ENCODE measurements at regions not wholly inside any gene's neighbourhood (a gene's known extent, or its start where the extent isn't known, plus 50 kb on each side); places are given as distances from the start of the nearest gene placed in this dataset.
"Not testable (repeated sequence)": the region's sequence is repeated elsewhere in the genome, so short reads cannot be mapped to it uniquely, and the experiment has no call there.

- H3K9me2 ChIP-seq (replicated peaks; ENCODE audit: insufficient read depth, low read length): no peaks in the 10 kb centered on the region
- no peak overlapping the region for H2AFZ ChIP-seq (ENCODE audit: low read length)
- no peak for DNase-seq
- no peak overlapping the region for H3K27ac ChIP-seq (ENCODE audit: low read length)
- H3K9me3 ChIP-seq (replicated peaks; ENCODE audit: insufficient read depth, low read length): no peaks in the 10 kb centered on the region
- no peaks in the 10 kb centered on the region for H3K79me2 ChIP-seq (ENCODE audit: low read length)
- TF ChIP-seq, protein P1, sequence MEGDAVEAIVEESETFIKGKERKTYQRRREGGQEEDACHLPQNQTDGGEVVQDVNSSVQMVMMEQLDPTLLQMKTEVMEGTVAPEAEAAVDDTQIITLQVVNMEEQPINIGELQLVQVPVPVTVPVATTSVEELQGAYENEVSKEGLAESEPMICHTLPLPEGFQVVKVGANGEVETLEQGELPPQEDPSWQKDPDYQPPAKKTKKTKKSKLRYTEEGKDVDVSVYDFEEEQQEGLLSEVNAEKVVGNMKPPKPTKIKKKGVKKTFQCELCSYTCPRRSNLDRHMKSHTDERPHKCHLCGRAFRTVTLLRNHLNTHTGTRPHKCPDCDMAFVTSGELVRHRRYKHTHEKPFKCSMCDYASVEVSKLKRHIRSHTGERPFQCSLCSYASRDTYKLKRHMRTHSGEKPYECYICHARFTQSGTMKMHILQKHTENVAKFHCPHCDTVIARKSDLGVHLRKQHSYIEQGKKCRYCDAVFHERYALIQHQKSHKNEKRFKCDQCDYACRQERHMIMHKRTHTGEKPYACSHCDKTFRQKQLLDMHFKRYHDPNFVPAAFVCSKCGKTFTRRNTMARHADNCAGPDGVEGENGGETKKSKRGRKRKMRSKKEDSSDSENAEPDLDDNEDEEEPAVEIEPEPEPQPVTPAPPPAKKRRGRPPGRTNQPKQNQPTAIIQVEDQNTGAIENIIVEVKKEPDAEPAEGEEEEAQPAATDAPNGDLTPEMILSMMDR (IDR thresholded peaks at IDR 0.05; ENCODE audit: low read length): no peak
- TF ChIP-seq EZH2phosphoT487 (IDR thresholded peaks at IDR 0.05; ENCODE audit: low read length): no peak
- TF ChIP-seq EZH2 (optimal IDR thresholded peaks at IDR 0.05; ENCODE audit: low read depth, low read length): no peak
- H3K27me3 ChIP-seq (replicated peaks; ENCODE audit: insufficient read depth, low read length): no peaks in the 10 kb centered on the region
- H4K20me1 ChIP-seq (ENCODE audit: insufficient read depth, low read length): no peaks in the 10 kb centered on the region
- no peak overlapping the region for H3K4me2 ChIP-seq (ENCODE audit: low read depth, low read length)
- H3K4me3 ChIP-seq (ENCODE audit: low read length): no peak overlapping the region
- no peaks in the 10 kb centered on the region for H3K4me1 ChIP-seq (ENCODE audit: low read length)
- H3K36me3 ChIP-seq (replicated peaks; ENCODE audit: insufficient read depth, low read length): no peaks in the 10 kb centered on the region
- H3K9ac ChIP-seq (ENCODE audit: low read length): no peak overlapping the region
- no peaks in the 10 kb centered on the region for H3F3A ChIP-seq (ENCODE audit: insufficient read depth, low read length)
Measured at GRCh38 chr7:54292171-54292925, 249.8 kb upstream of the VSTM2A start.

DNA sequence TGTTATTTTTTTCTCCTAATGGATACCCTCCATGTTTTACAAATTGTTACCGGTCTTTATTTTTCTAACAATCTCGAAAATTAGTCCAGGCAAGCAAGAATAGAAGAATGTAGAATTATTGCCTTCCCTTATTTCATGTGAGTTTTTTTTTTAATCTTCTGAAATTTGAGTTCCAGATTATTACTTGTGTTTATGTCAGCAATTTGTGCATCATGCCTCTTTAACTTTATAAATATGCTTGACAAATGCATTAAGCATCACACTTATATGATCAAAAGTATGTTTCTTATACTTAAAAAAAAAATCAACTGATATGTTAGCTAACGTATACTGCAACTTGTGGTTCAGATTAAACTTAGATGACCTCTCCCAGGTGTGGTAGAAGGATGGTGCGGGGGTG is 242.7 kb upstream of the VSTM2A start:
- TF ChIP-seq EZH2 (optimal IDR thresholded peaks at IDR 0.05; ENCODE audit: low read depth, low read length) (no peak), EZH2phosphoT487 (IDR thresholded peaks at IDR 0.05; ENCODE audit: low read length) (no peak)
- TF ChIP-seq, protein P1 (IDR thresholded peaks at IDR 0.05; ENCODE audit: low read length): no peak
- H3K4me2 ChIP-seq (ENCODE audit: low read depth, low read length): no peak overlapping the region
- H4K20me1 ChIP-seq (ENCODE audit: insufficient read depth, low read length): no peaks in the 10 kb centered on the region
- no peak overlapping the region for H3K4me3 ChIP-seq (ENCODE audit: low read length)
- no peak overlapping the region for H3K9ac ChIP-seq (ENCODE audit: low read length)
- H2AFZ ChIP-seq (ENCODE audit: low read length): no peak overlapping the region
- H3K36me3 ChIP-seq (replicated peaks; ENCODE audit: insufficient read depth, low read length): no peaks in the 10 kb centered on the region
- no peaks in the 10 kb centered on the region for H3K9me3 ChIP-seq (replicated peaks; ENCODE audit: insufficient read depth, low read length)
- H3K27ac ChIP-seq (ENCODE audit: low read length): no peak overlapping the region
- no peaks in the 10 kb centered on the region for H3K9me2 ChIP-seq (replicated peaks; ENCODE audit: insufficient read depth, low read length)
- no peaks in the 10 kb centered on the region for H3K4me1 ChIP-seq (ENCODE audit: low read length)
- no peaks in the 10 kb centered on the region for H3K79me2 ChIP-seq (ENCODE audit: low read length)
- DNase-seq: no peak
- no peaks in the 10 kb centered on the region for H3F3A ChIP-seq (ENCODE audit: insufficient read depth, low read length)
- no peaks in the 10 kb centered on the region for H3K27me3 ChIP-seq (replicated peaks; ENCODE audit: insufficient read depth, low read length)

DNA sequence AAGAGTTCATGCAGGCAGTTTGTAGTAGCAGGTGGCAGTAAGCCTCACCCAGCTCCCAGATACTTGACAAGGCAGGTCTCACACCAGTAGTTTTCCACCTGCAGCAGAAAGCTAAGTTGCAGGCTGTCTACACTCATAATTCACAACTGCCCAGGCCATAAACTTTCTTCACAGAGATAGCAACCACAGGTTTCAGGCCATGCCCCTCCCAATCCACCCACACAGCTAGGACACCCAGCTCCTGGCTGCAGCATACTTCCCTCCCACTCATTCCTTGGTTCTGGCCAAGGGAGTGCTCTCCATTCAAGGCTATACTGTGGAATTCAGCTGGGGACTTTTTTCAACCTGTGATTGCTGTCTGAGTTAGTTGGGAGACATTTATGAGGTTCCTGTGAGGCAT is 226.2 kb upstream of the VSTM2A start:
- H3K36me3 ChIP-seq (replicated peaks; ENCODE audit: insufficient read depth, low read length); DNase-seq; H3K9ac ChIP-seq (ENCODE audit: low read length); H3K27me3 ChIP-seq (replicated peaks; ENCODE audit: insufficient read depth, low read length); H3F3A ChIP-seq (ENCODE audit: insufficient read depth, low read length); H3K79me2 ChIP-seq (ENCODE audit: low read length); H2AFZ ChIP-seq (ENCODE audit: low read length); H3K4me2 ChIP-seq (ENCODE audit: low read depth, low read length); H3K9me2 ChIP-seq (replicated peaks; ENCODE audit: insufficient read depth, low read length); H3K9me3 ChIP-seq (replicated peaks; ENCODE audit: insufficient read depth, low read length); H3K4me3 ChIP-seq (ENCODE audit: low read length); H3K27ac ChIP-seq (ENCODE audit: low read length); H3K4me1 ChIP-seq (ENCODE audit: low read length); H4K20me1 ChIP-seq (ENCODE audit: insufficient read depth, low read length): not testable (repeated sequence)

DNA sequence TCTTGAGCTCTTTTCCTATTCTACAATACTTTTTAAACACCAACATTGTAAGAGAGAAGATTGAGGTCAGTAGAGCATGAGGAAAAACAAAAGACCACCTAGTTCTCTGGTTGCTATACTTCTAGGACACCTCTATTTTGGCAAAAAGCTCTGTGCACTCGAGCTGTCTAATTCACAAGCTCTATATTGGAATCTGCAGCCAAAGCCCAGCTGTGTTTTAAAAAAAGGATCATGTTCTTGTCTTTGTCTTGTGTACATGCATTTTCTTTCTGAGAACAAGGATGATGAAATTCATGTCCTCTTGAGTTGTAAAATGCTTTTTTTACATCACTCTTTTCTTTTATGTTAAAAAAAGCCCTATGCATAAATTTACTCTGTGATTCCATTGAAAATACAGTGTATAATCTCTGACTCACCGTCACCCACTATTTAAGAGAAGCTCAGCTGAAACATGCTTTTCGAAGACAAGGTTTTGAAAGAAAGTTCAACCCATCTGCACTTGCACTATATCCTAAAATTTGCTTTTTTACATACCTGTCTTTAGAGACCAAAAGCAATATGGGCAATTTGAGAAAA is 215.5 kb upstream of the VSTM2A start:
- TF ChIP-seq EZH2phosphoT487 (IDR thresholded peaks at IDR 0.05; ENCODE audit: low read length) (no peak), EZH2 (optimal IDR thresholded peaks at IDR 0.05; ENCODE audit: low read depth, low read length) (no peak)
- TF ChIP-seq, protein P1 (IDR thresholded peaks at IDR 0.05; ENCODE audit: low read length): no peak
- Histone ChIP-seq H3K36me3 (replicated peaks; ENCODE audit: insufficient read depth, low read length) (no peaks in the 10 kb centered on the region), H3K4me1 (ENCODE audit: low read length) (no peaks in the 10 kb centered on the region), H3K9ac (ENCODE audit: low read length) (no peak overlapping the region), H3K9me3 (replicated peaks; ENCODE audit: insufficient read depth, low read length) (no peaks in the 10 kb centered on the region), H3K27me3 (replicated peaks; ENCODE audit: insufficient read depth, low read length) (no peaks in the 10 kb centered on the region), H3K79me2 (ENCODE audit: low read length) (no peaks in the 10 kb centered on the region), H3K4me3 (ENCODE audit: low read length) (no peak overlapping the region), H4K20me1 (ENCODE audit: insufficient read depth, low read length) (no peaks in the 10 kb centered on the region), H3K9me2 (replicated peaks; ENCODE audit: insufficient read depth, low read length) (no peaks in the 10 kb centered on the region), H3K4me2 (ENCODE audit: low read depth, low read length) (no peak overlapping the region), H2AFZ (ENCODE audit: low read length) (no peak overlapping the region), H3K27ac (ENCODE audit: low read length) (no peak overlapping the region), H3F3A (ENCODE audit: insufficient read depth, low read length) (no peaks in the 10 kb centered on the region)
- DNase-seq: no peak

Data from MM.1S (cell line).